Fibroblast of mammary gland (primary cell): ENCODE measurements at regions not wholly inside any gene's neighbourhood (a gene's known extent, or its start where the extent isn't known, plus 50 kb on each side); places are given as distances from the start of the nearest gene placed in this dataset.
"Not testable (repeated sequence)": the region's sequence is repeated elsewhere in the genome, so short reads cannot be mapped to it uniquely, and the experiment has no call there.

ENCODE experiments used
- DNase-seq: peaks from one replicate; pipeline ENCODE4 v3.0.0-alpha.2; 2010; ENCODE audit warnings: low read depth
- H3K4me3 ChIP-seq: 2 replicates; pipeline ENCODE4 v1.5.1; 2011; ENCODE audit warnings: low read depth, mild to moderate bottlenecking, low read length, moderate library complexity; ENCODE audit not compliant: control insufficient read depth
- CTCF ChIP-seq: conservative IDR thresholded peaks from 2 replicates; pipeline ENCODE4 v1.5.1; 2011; ENCODE audit warnings: low read depth, low read length, inconsistent platforms; ENCODE audit not compliant: control insufficient read depth, insufficient read depth

GRCh38 chr2:77768508-77768907, 246.3 kb upstream of the LRRTM4 start:
- TF ChIP-seq CTCF = no peak
- no peak overlapping the region for H3K4me3 ChIP-seq
- no peak for DNase-seq

- no peak for DNase-seq
- no peak for TF ChIP-seq CTCF
- no peak overlapping the region for H3K4me3 ChIP-seq
These were observed 256.7 kb upstream of the LRRTM4 start for GRCh38 chr2:77778917-77779316.

- not testable (repeated sequence) for H3K4me3 ChIP-seq, DNase-seq
These were observed 271.3 kb upstream of the LRRTM4 start for GRCh38 chr2:77793500-77793899.

GRCh38 chr2:77796397-77796796, 274.2 kb upstream of the LRRTM4 start:
- TF ChIP-seq CTCF = no peak
- no peak for DNase-seq
- no peak overlapping the region for H3K4me3 ChIP-seq

GRCh38 chr2:77797088-77797487, 274.9 kb upstream of the LRRTM4 start:
- no peak overlapping the region for H3K4me3 ChIP-seq
- no peak for DNase-seq
- no peak for TF ChIP-seq CTCF

- H3K4me3 ChIP-seq = no peak overlapping the region
- no peak for TF ChIP-seq CTCF
- DNase-seq = no peak
These were observed 278.2 kb upstream of the LRRTM4 start for GRCh38 chr2:77800410-77800809.

GRCh38 chr2:77807531-77808215, 285.5 kb upstream of the LRRTM4 start:
- no peak for DNase-seq
- no peak overlapping the region for H3K4me3 ChIP-seq
- TF ChIP-seq CTCF = no peak
